Body of pancreas (tissue), 4 donors: ENCODE measurements at regions not wholly inside any gene's neighbourhood (a gene's known extent, or its start where the extent isn't known, plus 50 kb on each side); places are given as distances from the start of the nearest gene placed in this dataset.
"Not testable (repeated sequence)": the region's sequence is repeated elsewhere in the genome, so short reads cannot be mapped to it uniquely, and the experiment has no call there.

Experiments used
- ATAC-seq: fragments of 150-250 bp; one replicate; pipeline ENCODE4 v1.9.1; 2016
- DNase-seq, 4 donors: peaks; one replicate each; pipeline ENCODE4 v3.0.0-alpha.2; 2019
- H3K27ac ChIP-seq, 4 donors: fragments of 200-600 bp; sonication (generic); 1 replicate in 3 of 4; 2 replicates in 1 of 4; pipeline versions ENCODE4 v1.5.1 to v1.6.1; 2016 to 2019; ENCODE audit warnings: mild to moderate bottlenecking in 1 of 4, mixed read lengths in 1 of 4, moderate library complexity in 1 of 4
- H3K27me3 ChIP-seq, 2 donors: fragments of 200-600 bp; sonication (generic); one replicate each; pipeline ENCODE4 v1.6.0; 2016; ENCODE audit warnings: mild to moderate bottlenecking in 1 of 2
- H3K36me3 ChIP-seq, 2 donors: fragments of 200-600 bp; sonication (generic); replicated peaks in 1 of 2; 2 replicates each; pipeline ENCODE4 v1.5.1; 2016; ENCODE audit warnings: low read depth in 2 of 2; ENCODE audit not compliant: insufficient read depth in 1 of 2
- H3K4me1 ChIP-seq: fragments of 200-600 bp; sonication (generic); one replicate; pipeline ENCODE4 v1.6.0; 2016
- H3K4me3 ChIP-seq, 2 donors: fragments of 200-600 bp; sonication (generic); 1 replicate in 1 of 2; 2 replicates in 1 of 2; pipeline ENCODE4 v1.5.1; 2016 to 2019
- H3K9me3 ChIP-seq, 3 donors: fragments of 200-600 bp; sonication (generic); 1 replicate in 2 of 3; 2 replicates in 1 of 3; pipeline ENCODE4 v1.5.1; 2016
- POLR2A ChIP-seq, 3 donors: fragments of 450-650 bp; IDR thresholded peaks; one replicate each; pipeline ENCODE4 v1.6.1; 2016; ENCODE audit warnings: antibody characterized with exemption in 3 of 3, mild to moderate bottlenecking in 2 of 3
- WGBS, 2 donors: methylation state at CpG; one replicate each; pipeline ENCODE4 v1.1.5; 2017; 5-methylcytosine and 5-hydroxymethylcytosine counted together
- intact Hi-C: fragments of 100-400 bp; cut with DNase I; formaldehyde crosslinking; loops from one replicate; pipeline ENCODE4 v1.15.1; 2023
- TF ChIP-seq, protein P1 (sequence below), 7 experiments: fragments of 450-650 bp in 4 of 7; fragments of 200-600 bp in 3 of 7; sonication (generic) in 3 of 7; IDR thresholded peaks; one replicate each; pipeline ENCODE4 v1.5.1; 2016 to 2019; ENCODE audit warnings: antibody characterized with exemption in 7 of 7

DNA sequence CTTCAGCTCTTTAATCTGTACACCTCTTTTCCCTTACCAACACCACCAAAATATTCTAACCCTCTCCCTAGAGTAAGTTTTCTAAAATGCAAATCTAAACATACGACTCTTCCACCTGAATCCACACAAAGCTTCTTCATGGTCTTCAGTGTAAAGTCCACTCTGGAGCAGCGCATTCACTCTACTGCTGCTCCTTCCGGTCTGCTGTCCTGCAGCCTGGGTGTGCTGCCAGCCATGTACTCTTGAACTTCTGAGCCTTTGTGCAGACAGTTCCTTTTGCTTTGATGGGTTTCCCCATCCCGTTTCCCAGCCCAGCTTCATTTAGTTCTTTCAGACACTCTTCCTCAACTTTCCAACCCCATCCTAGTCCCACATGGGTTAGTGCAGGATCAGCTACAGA is 108.7 kb upstream of the SGK1 start:
- Histone ChIP-seq H3K4me1 (no peaks in the 10 kb centered on the region), H3K36me3 (no peaks in the 10 kb centered on the region), H3K9me3 (no peaks in the 10 kb centered on the region), H3K27ac (no peak overlapping the region), H3K27me3 (no peaks in the 10 kb centered on the region), H3K4me3 (no peak overlapping the region)
- DNase-seq (no peak), ATAC-seq (no peak)
- TF ChIP-seq POLR2A (IDR thresholded peaks at IDR 0.05): no peak
- TF ChIP-seq, protein P1, sequence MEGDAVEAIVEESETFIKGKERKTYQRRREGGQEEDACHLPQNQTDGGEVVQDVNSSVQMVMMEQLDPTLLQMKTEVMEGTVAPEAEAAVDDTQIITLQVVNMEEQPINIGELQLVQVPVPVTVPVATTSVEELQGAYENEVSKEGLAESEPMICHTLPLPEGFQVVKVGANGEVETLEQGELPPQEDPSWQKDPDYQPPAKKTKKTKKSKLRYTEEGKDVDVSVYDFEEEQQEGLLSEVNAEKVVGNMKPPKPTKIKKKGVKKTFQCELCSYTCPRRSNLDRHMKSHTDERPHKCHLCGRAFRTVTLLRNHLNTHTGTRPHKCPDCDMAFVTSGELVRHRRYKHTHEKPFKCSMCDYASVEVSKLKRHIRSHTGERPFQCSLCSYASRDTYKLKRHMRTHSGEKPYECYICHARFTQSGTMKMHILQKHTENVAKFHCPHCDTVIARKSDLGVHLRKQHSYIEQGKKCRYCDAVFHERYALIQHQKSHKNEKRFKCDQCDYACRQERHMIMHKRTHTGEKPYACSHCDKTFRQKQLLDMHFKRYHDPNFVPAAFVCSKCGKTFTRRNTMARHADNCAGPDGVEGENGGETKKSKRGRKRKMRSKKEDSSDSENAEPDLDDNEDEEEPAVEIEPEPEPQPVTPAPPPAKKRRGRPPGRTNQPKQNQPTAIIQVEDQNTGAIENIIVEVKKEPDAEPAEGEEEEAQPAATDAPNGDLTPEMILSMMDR (IDR thresholded peaks at IDR 0.05): no peak
- WGBS, 2 donors: 82 to 93% methylated on average over 4 of the region's 4 CpGs
- intact Hi-C loops: no loop called here

DNA sequence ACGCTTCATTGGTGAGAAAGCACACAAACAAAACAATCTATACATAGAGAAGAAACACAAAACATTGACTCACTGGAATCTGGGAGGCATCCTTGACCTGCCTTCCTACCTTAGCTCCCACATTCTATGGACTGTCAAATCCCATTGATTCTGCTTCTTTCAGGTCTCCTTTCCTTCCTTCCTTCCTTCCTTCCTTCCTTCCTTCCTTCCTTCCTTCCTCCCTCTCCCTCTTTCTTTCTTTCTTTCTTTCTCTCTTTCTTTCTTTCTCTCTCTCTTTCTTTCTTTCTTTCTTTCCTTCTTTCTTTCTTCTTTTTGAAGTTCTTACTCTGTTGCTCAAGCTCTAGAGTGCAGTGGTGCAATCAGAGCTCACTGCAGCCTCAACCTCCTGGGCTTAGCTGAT is 108.0 kb upstream of the SGK1 start:
- H3K4me1 ChIP-seq, H3K4me3 ChIP-seq, intact Hi-C loops, H3K36me3 ChIP-seq, ATAC-seq, H3K9me3 ChIP-seq, DNase-seq, H3K27ac ChIP-seq, H3K27me3 ChIP-seq: not testable (repeated sequence)
- WGBS, 2 donors: 96 to 100% methylated on average over 1 of the region's 1 CpG

DNA sequence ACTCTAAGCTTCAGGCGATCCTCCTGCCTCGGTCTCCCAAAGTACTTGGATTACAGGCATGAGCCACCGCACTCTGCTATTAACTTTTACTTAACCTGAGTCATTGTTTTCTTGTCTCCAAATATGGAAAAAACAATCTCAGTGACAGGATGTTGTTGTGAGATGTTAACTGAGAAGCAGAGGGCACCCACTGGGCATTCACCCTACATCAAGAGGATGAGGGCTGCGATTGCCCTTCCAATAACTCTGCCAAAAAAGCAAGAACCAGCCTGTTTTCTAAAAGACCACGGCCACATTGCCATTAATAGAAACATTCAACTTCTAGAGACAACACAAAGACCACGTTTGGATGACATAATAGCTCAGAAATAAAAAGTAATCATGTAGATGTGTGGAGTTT is 107.6 kb upstream of the SGK1 start:
- no peaks in the 10 kb centered on the region for H3K4me1 ChIP-seq
- intact Hi-C loops: no loop called here
- no peak for DNase-seq
- WGBS, 2 donors: 75 to 82% methylated on average over 6 of the region's 6 CpGs
- no peak overlapping the region for H3K4me3 ChIP-seq
- H3K27me3 ChIP-seq: no peaks in the 10 kb centered on the region
- no peak overlapping the region for H3K27ac ChIP-seq
- H3K9me3 ChIP-seq: no peaks in the 10 kb centered on the region
- H3K36me3 ChIP-seq: no peaks in the 10 kb centered on the region
- no peak for ATAC-seq
- TF ChIP-seq POLR2A (IDR thresholded peaks at IDR 0.05): no peak
- TF ChIP-seq, protein P1 (IDR thresholded peaks at IDR 0.05): no peak

DNA sequence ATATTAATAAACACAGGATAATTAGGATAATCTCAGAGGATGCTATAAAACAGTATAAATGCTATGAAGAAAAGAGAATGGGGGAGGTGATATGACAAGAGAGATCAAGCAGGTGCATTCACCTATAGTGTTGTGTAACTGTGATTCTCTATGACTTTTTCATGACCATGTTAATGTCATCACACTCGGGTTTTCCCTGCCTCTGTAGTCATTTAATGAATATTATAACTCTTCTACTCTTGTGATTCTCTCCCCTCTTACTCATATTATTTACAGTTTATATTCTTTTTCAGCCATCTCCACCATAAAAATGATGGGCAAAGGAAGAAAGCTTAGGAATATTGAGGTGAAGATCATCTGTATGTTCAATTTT is 106.9 kb upstream of the SGK1 start:
- DNase-seq (no peak), ATAC-seq (no peak)
- Histone ChIP-seq H3K4me1 (no peaks in the 10 kb centered on the region), H3K27me3 (no peaks in the 10 kb centered on the region), H3K27ac (no peak overlapping the region), H3K4me3 (no peak overlapping the region), H3K9me3 (no peaks in the 10 kb centered on the region), H3K36me3 (no peaks in the 10 kb centered on the region)
- no peak for TF ChIP-seq POLR2A (IDR thresholded peaks at IDR 0.05)
- TF ChIP-seq, protein P1 (IDR thresholded peaks at IDR 0.05): no peak
- intact Hi-C loops: no loop called here
- WGBS, 2 donors: 91 to 100% methylated on average over 1 of the region's 1 CpG

DNA sequence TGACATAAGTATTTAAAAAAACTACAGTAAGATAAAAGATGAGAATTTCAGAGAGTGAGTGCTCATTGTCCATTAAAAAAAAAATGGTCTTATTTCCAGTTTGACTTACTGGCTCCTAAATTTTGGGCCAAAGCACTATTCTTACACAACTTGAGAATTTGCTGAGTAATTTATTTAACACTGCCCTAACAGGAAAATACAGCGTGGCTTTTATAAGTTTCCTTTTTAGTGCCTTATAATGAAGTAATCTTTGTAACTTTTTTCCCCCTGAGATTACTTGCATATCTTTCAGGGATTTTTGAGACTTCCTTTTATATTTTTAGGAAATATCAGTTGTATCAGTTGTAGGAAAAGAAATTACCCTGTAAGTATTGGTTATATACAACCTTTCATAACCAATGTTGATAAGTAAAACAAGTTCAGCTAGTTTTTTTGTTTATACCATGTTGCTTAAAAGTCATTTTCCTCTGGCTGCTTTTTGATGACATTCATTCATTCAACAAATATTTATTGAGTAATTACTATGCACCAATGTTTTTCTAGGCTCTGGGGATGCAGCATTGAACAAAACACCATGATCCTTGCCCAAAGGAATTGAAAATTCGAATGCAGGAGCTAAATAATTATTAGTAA is 106.4 kb upstream of the SGK1 start:
- Histone ChIP-seq H3K4me1 (no peaks in the 10 kb centered on the region), H3K36me3 (no peaks in the 10 kb centered on the region), H3K27me3 (no peaks in the 10 kb centered on the region), H3K27ac (no peak overlapping the region), H3K9me3 (no peaks in the 10 kb centered on the region), H3K4me3 (no peak overlapping the region)
- intact Hi-C loops: no loop called here
- WGBS, 2 donors: 60 to 65% methylated on average over 2 of the region's 2 CpGs
- peak; percentile 38 for ATAC-seq
- TF ChIP-seq, protein P1 (IDR thresholded peaks at IDR 0.05): no peak
- no peak for TF ChIP-seq POLR2A (IDR thresholded peaks at IDR 0.05)
- no peak for DNase-seq
